ENCODE measurements at regions not wholly inside any gene's neighbourhood (a gene's known extent, or its start where the extent isn't known, plus 50 kb on each side); places are given as distances from the start of the nearest gene placed in this dataset.

DNA sequence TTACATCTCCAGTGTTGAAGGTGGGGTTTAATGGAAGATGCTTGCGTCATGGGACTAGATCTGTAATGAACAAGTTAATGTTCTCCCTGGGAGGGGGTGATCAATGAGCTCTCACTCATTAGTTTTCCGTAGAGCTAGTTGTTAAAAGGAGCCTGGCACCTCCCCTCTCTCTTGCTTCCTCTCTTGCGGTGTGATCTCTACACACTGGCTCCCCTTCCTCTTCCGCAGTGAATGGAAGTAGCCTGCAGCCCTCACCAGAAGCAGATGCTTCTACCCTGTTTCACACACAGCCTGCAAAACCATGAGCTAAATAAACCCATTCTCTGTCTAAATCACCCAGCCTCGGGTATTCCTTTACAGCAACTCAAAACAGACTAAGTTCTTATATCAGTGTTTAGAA is 318.8 kb downstream of the SLITRK1 start:
- H3K27ac ChIP-seq: no peak overlapping the region
- no peak for TF ChIP-seq ZFX (IDR thresholded peaks at IDR 0.05)
- TF ChIP-seq, protein P1, sequence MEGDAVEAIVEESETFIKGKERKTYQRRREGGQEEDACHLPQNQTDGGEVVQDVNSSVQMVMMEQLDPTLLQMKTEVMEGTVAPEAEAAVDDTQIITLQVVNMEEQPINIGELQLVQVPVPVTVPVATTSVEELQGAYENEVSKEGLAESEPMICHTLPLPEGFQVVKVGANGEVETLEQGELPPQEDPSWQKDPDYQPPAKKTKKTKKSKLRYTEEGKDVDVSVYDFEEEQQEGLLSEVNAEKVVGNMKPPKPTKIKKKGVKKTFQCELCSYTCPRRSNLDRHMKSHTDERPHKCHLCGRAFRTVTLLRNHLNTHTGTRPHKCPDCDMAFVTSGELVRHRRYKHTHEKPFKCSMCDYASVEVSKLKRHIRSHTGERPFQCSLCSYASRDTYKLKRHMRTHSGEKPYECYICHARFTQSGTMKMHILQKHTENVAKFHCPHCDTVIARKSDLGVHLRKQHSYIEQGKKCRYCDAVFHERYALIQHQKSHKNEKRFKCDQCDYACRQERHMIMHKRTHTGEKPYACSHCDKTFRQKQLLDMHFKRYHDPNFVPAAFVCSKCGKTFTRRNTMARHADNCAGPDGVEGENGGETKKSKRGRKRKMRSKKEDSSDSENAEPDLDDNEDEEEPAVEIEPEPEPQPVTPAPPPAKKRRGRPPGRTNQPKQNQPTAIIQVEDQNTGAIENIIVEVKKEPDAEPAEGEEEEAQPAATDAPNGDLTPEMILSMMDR (conservative IDR thresholded peaks at IDR 0.05): no peak

DNA sequence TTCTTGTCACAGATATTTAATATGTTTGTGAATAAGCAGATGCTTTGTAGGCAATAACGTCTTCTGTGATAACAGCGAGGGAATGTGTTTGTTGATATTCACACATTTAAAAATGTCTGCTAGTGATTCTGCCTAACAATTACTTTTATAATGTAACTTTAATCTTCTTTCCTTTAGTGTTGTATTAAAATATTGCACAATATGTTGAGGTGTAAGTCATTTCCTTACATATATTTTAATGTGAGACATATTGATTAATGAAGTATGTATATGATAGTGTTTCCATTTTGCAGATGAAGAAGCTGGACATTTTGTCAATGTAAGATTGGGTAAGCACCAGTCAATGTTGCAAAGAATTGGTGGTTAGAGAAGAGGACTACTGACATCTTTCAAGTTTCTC is 324.4 kb downstream of the SLITRK1 start:
- H3K27ac ChIP-seq: no peak overlapping the region

DNA sequence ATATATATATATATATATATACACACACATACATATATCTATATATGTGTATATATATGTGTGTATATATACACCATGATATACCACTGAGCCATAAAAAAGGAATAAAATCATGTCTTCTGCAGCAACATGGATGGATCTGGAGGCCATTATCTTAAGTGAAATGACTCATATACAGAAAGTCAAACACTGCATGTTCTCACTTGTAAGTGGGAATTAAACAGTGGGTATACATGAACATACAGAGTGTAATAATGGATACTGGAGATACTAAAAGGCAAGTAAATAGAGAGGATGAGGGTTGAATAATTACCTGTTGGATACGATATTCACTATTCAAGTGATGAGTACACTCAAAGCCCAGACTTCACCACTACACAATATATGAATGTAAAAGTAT is 332.6 kb downstream of the SLITRK1 start:
- TF ChIP-seq, protein P1 (conservative IDR thresholded peaks at IDR 0.05): no peak
- no peak for TF ChIP-seq ZFX (IDR thresholded peaks at IDR 0.05)
- no peak overlapping the region for H3K27ac ChIP-seq

More for the DNA sequence above, 324.4 kb downstream of the SLITRK1 start:
- TF ChIP-seq, protein P1 (conservative IDR thresholded peaks at IDR 0.05): no peak
- TF ChIP-seq ZFX (IDR thresholded peaks at IDR 0.05): no peak

DNA sequence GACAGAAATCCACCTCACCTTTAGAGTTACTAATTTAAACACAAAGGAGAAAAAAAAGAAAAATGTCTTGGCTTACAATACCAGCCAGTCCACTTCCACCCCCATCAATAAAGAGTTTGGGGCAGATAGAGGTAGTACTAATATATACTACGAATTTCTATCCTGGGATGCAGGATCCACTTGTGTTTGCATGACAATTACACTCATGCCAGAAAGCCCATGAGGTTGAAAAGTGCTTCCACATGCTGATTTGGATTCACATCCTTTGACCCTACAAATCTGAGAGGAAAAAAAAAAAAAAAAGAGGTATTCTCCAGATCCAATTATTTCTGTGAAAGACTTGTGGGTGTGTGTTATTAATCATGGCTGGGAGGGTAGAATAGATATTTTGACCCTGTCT is 335.2 kb downstream of the SLITRK1 start:
- TF ChIP-seq, protein P1 (conservative IDR thresholded peaks at IDR 0.05): no peak
- no peak for TF ChIP-seq ZFX (IDR thresholded peaks at IDR 0.05)
- H3K27ac ChIP-seq: no peak overlapping the region

DNA sequence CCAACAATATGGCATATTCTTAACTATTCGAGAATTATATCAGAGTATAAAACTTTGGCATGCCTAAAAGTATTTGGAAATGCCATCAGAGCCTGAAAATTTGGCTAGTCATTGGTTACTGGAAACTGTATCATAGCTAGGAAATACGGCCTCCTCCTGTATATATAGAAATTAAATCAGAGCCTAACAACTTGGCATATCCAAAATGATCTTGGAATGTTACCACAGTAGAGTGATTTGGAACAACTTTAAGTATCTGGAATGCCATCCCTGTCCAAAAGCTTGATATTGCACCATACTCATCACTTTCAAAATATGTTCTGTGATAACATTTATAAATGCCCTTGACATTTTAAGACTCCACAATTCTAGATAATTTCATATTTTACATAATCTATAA is 335.8 kb downstream of the SLITRK1 start:
- TF ChIP-seq, protein P1 (conservative IDR thresholded peaks at IDR 0.05): no peak
- no peak for TF ChIP-seq ZFX (IDR thresholded peaks at IDR 0.05)
- no peak overlapping the region for H3K27ac ChIP-seq

DNA sequence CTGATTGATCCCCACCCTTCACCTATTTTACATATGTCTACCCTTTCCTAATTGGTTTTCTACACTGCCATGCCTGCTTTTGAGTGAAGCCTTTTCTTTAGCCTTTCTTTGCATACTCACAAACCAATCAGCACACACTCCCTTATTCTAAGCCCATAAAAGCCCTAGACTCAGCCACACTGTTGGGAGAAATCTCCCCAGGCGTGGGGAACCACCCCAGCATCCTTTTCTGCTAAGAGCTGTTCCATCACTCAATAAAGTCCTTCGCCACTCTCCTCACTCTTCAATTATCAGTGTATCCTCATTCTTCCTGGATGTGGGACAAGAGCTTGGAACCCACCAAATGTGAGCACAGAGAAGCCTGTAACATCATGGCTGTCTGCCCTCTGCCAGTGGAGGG is 343.6 kb downstream of the SLITRK1 start:
- no peak overlapping the region for H3K27ac ChIP-seq
- TF ChIP-seq ZFX (IDR thresholded peaks at IDR 0.05): no peak
- TF ChIP-seq, protein P1 (conservative IDR thresholded peaks at IDR 0.05): no peak

DNA sequence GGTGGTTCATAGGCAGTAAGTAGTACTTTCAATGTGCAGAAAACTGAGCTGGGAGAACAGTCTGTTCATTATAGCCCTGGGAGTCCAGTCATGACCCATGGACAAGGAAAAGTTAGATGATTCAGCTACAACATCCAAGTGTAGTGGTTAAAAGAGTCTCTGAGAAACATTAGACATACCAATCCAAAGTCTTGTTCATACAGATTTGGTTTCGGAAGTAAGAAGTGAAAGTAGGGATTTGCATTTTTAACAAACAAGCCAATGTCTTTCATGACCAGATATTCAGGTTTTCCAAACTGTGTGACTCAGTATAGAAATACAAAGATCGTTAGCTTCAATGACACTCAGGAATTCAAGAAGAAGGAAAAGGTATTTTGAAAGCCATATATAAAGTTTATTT is 345.3 kb downstream of the SLITRK1 start:
- TF ChIP-seq, protein P1 (conservative IDR thresholded peaks at IDR 0.05): no peak
- no peak for TF ChIP-seq ZFX (IDR thresholded peaks at IDR 0.05)
- no peak overlapping the region for H3K27ac ChIP-seq
